ENCODE measurements at regions not wholly inside any gene's neighbourhood (a gene's known extent, or its start where the extent isn't known, plus 50 kb on each side); places are given as distances from the start of the nearest gene placed in this dataset.

- no peak overlapping the region for H3K9ac ChIP-seq (ENCODE audit: low read length in 3 of 3)
- H3K4me1 ChIP-seq (ENCODE audit: control insufficient read depth in 2 of 3, insufficient read depth in 2 of 3, low read depth in 1 of 3, low read length in 3 of 3): no peaks in the 10 kb centered on the region
- no peak overlapping the region for H3K4me3 ChIP-seq (ENCODE audit: low read length in 3 of 3)
- no peak for FAIRE-seq
- TF ChIP-seq CTCF (IDR thresholded peaks at IDR 0.05; ENCODE audit: borderline replicate concordance, extremely low read depth, insufficient read depth): no peak
- intact Hi-C loops (cut with DNase I): no loop called here
- no peaks in the 10 kb centered on the region for H3K9me3 ChIP-seq (ENCODE audit: control insufficient read depth in 2 of 3, insufficient read depth in 1 of 3, low read length in 3 of 3)
- no peaks in the 10 kb centered on the region for H3K27me3 ChIP-seq (ENCODE audit: control insufficient read depth, insufficient read depth, low read length)
- DNase-seq: no peak
- no peak overlapping the region for H3K27ac ChIP-seq (ENCODE audit: low read depth in 2 of 2, low read length in 2 of 2)
- no peaks in the 10 kb centered on the region for H3K36me3 ChIP-seq (ENCODE audit: control insufficient read depth in 2 of 3, insufficient read depth in 3 of 3, low read length in 3 of 3)
Measured at GRCh38 chr1:219527994-219528393, 84.9 kb downstream of the ZC3H11B start.

GRCh38 chr1:219526074-219526473 is 86.8 kb downstream of the ZC3H11B start:
- no peaks in the 10 kb centered on the region for H3K4me1 ChIP-seq (ENCODE audit: control insufficient read depth in 2 of 3, insufficient read depth in 2 of 3, low read depth in 1 of 3, low read length in 3 of 3)
- no peak overlapping the region for H3K4me3 ChIP-seq (ENCODE audit: low read length in 3 of 3)
- intact Hi-C loops (cut with DNase I): no loop called here
- no peak for TF ChIP-seq CTCF (IDR thresholded peaks at IDR 0.05; ENCODE audit: borderline replicate concordance, extremely low read depth, insufficient read depth)
- H3K9ac ChIP-seq (ENCODE audit: low read length in 3 of 3): no peak overlapping the region
- DNase-seq: no peak
- H3K9me3 ChIP-seq (ENCODE audit: control insufficient read depth in 2 of 3, insufficient read depth in 1 of 3, low read length in 3 of 3): no peaks in the 10 kb centered on the region
- H3K27me3 ChIP-seq (ENCODE audit: control insufficient read depth, insufficient read depth, low read length): no peaks in the 10 kb centered on the region
- no peak overlapping the region for H3K27ac ChIP-seq (ENCODE audit: low read depth in 2 of 2, low read length in 2 of 2)
- no peak for FAIRE-seq
- H3K36me3 ChIP-seq (ENCODE audit: control insufficient read depth in 2 of 3, insufficient read depth in 3 of 3, low read length in 3 of 3): no peaks in the 10 kb centered on the region

GRCh38 chr1:219523411-219523810 is 89.5 kb downstream of the ZC3H11B start:
- no peaks in the 10 kb centered on the region for H3K4me1 ChIP-seq (ENCODE audit: control insufficient read depth in 2 of 3, insufficient read depth in 2 of 3, low read depth in 1 of 3, low read length in 3 of 3)

More at GRCh38 chr1:219523411-219523810, 89.5 kb downstream of the ZC3H11B start:
- H3K9ac ChIP-seq (ENCODE audit: low read length in 3 of 3): no peak overlapping the region
- intact Hi-C loops (cut with DNase I): no loop called here
- no peak for FAIRE-seq
- no peak overlapping the region for H3K4me3 ChIP-seq (ENCODE audit: low read length in 3 of 3)
- no peaks in the 10 kb centered on the region for H3K27me3 ChIP-seq (ENCODE audit: control insufficient read depth, insufficient read depth, low read length)
- H3K27ac ChIP-seq (ENCODE audit: low read depth in 2 of 2, low read length in 2 of 2): no peak overlapping the region
- no peak for TF ChIP-seq CTCF (IDR thresholded peaks at IDR 0.05; ENCODE audit: borderline replicate concordance, extremely low read depth, insufficient read depth)
- no peaks in the 10 kb centered on the region for H3K36me3 ChIP-seq (ENCODE audit: control insufficient read depth in 2 of 3, insufficient read depth in 3 of 3, low read length in 3 of 3)
- no peaks in the 10 kb centered on the region for H3K9me3 ChIP-seq (ENCODE audit: control insufficient read depth in 2 of 3, insufficient read depth in 1 of 3, low read length in 3 of 3)
- no peak for DNase-seq

All from kidney (tissue), 13 donors.